VCaP (cell line): ENCODE measurements at regions not wholly inside any gene's neighbourhood (a gene's known extent, or its start where the extent isn't known, plus 50 kb on each side); places are given as distances from the start of the nearest gene placed in this dataset.

Experiments used
- H3K27ac ChIP-seq: fragments of 450-650 bp; 2 replicates; pipeline ENCODE4 v1.5.1; 2017
- CTCF ChIP-seq: fragments of 450-650 bp; conservative IDR thresholded peaks from 2 replicates; pipeline ENCODE4 v1.5.1; 2017; ENCODE audit warnings: mild to moderate bottlenecking, moderate library complexity

GRCh38 chr12:47509398-47509851, 196.4 kb downstream of the RPAP3 start:
- no peak overlapping the region for H3K27ac ChIP-seq
- TF ChIP-seq CTCF: no peak

DNA sequence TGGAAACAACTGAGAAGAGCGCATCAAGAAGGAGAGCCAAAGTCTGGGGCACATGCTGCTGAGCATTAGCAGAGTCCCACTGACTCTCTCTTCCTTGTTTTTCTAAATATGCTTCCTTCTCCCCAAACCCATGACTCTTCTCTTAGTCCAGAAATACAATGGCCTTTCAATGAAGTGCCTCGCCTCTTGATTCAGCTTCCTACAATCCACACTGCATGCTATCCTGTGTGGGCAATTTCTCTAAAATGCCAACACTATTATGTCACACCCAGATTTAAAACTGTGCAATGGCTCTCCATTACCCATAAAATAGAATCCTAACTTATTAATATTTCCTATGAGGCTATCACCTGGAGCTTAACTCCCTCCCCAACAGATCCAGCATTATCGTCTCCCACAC, 198.6 kb downstream of the RPAP3 start:
- TF ChIP-seq CTCF: no peak
- H3K27ac ChIP-seq: no peak overlapping the region

DNA sequence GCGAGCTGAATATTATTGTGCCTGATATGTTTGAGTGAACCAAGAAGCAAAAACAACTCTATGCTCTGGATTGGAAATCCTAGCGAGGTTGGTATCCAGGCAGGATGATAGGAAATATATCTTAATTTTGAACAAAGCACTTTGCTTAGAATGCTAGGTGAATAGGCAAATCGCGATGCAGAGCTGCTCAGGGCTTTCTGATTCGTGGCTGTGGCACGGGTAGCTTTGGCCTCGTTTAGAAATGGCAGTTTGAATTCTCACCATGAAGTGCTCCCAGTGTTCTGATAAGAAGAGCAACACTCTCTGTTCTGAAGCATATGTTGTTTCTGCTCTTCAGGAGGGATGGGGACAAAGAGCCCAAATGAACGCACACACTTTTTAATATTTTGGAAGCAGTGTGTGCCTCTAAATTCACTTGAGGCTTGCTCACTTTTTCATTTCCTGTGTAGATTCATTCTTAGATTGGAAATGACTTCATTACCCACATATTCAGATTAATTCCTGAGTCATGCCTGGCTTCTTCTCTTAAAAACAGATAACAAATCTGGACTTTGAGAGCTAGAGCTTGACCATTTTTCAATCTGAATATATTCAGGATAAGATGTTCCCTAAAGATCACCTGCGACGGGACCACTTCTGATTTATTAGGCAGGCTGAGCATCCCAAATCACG, 200.9 kb downstream of the RPAP3 start:
- no peak for TF ChIP-seq CTCF
- H3K27ac ChIP-seq: no peak overlapping the region

DNA sequence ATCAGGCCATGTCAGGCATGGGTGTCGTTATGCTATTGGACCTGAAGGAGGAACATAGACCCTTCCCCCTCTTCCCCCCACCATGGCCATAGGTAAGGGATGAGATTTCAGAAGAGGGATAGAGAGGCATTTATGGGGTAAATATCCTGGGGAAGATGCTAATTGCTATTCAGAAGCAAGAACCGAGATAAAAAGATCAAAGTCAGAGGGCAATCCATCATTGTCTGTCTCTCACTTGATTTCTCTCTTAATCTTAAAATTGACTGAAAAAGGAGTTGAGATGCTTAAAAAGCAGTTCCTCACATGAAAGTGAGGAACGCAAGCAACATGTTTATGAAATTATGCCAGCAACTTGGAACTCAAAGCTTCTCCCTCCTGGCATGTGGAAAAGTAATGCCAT, 212.0 kb downstream of the RPAP3 start:
- no peak for TF ChIP-seq CTCF
- H3K27ac ChIP-seq: no peak overlapping the region

DNA sequence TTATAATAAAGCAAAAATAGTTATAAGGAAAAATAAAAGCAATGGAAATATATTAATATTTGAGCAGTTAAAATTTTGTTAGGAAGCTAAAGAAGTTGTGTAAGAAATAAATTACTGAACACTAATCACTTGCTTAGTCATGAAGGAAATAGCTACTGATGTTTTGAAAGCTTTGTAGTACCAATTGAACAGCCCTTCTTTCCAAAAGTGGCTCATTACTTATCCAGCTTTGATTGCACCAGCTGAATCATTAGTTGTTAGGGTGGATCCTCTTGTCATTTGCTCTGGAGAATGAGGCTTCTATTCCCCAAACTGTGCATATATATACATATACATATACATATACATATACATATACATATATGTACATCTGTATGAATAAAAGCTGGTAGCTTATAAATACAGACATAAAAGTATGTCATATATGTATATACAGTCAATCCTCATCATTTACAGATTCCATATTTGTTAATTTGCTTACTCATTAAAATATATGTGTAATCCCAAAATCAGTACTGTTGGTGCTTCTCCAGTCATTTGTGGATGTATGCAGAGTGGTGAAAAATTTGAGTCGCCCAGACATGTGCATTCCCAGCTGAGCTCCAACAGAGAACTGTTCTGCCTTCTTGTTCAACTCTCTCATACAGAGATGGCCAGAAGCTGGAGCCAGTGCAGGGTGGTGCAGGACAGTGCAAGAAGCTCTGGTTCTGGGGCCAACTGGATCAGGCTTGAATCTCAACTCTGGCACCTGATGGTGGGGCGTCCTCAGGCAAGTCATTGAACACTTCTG, 214.1 kb downstream of the RPAP3 start:
- no peak overlapping the region for H3K27ac ChIP-seq
- no peak for TF ChIP-seq CTCF

- no peak for TF ChIP-seq CTCF
- no peak overlapping the region for H3K27ac ChIP-seq
These were observed 216.9 kb downstream of the RPAP3 start for GRCh38 chr12:47488888-47489287.

DNA sequence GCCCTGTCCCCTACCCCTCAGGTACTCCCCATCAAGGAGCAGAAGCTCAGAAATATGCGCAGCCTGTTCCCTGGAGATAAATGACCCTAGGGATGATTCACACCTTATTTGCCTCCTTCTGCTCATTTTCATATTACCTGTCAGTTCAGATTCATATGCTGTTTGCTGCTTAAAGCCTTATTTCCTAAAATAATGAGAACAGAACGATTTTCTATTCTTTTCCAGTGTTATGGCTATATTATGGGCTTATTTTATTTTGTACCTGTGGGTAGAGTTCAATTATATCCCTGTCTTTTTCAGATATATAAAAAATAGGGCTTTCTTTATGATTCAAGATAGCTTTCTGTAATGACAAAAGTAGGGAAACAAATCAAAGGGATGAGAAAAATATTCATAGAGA, 224.8 kb downstream of the RPAP3 start:
- TF ChIP-seq CTCF: no peak
- H3K27ac ChIP-seq: no peak overlapping the region
